ENCODE measurements at regions not wholly inside any gene's neighbourhood (a gene's known extent, or its start where the extent isn't known, plus 50 kb on each side); places are given as distances from the start of the nearest gene placed in this dataset.

- intact Hi-C loops (cut with micrococcal nuclease): no loop called here
- CTCF ChIA-PET: no interaction called here
- no peak overlapping the region for H3K27ac ChIP-seq (ENCODE audit: insufficient read depth, low read depth, low read length)
- H3K79me2 ChIP-seq (ENCODE audit: control insufficient read depth, insufficient read depth, low read length): no peaks in the 10 kb centered on the region
- FAIRE-seq (no peak), DNase-seq (ENCODE audit: low read depth, low spot score) (no peak)
- BruUV-seq (replicated peaks): no TSS peak
- no peaks in the 10 kb centered on the region for H3K27me3 ChIP-seq (ENCODE audit: control insufficient read depth in 2 of 2, insufficient read depth in 2 of 2, low read length in 2 of 2)
- H3K9ac ChIP-seq (replicated peaks; ENCODE audit: extremely low read depth, insufficient read depth, low read length): no peak overlapping the region
- no peak overlapping the region for H3K4me3 ChIP-seq (replicated peaks in 1 of 3; ENCODE audit: insufficient read depth in 1 of 3, low read depth in 1 of 3, low read length in 3 of 3)
- no peaks in the 10 kb centered on the region for H4K20me1 ChIP-seq (replicated peaks; ENCODE audit: control insufficient read depth, extremely low read depth, insufficient read depth, low read length)
- no peak overlapping the region for H2AFZ ChIP-seq (ENCODE audit: low read depth, low read length)
- no peaks in the 10 kb centered on the region for H3K9me1 ChIP-seq (replicated peaks; ENCODE audit: control insufficient read depth, extremely low read depth, insufficient read depth, low read length)
- no peaks in the 10 kb centered on the region for H3K36me3 ChIP-seq (ENCODE audit: control insufficient read depth in 2 of 2, extremely low read depth in 1 of 2, insufficient read depth in 2 of 2, low read length in 2 of 2)
- no peak for TF ChIP-seq CTCF (IDR thresholded peaks at IDR 0.05; ENCODE audit: extremely low read depth in 1 of 2, insufficient read depth in 1 of 2, low read depth in 1 of 2, low read length in 2 of 2)
- TF ChIP-seq GATA2 (IDR thresholded peaks at IDR 0.05; ENCODE audit: insufficient read depth, insufficient read length, low read depth, low read length): no peak
- no peak overlapping the region for H3K4me2 ChIP-seq (ENCODE audit: insufficient read depth, low read length)
- H3K9me3 ChIP-seq (replicated peaks; ENCODE audit: control insufficient read depth, insufficient read depth, low read length): no peaks in the 10 kb centered on the region
- POLR2A ChIA-PET: no interaction called here
- dilution Hi-C loops (cut with MboI; ENCODE audit: extremely low pct_ligation_motif_present, low sequenced_read_pairs): no loop called here
- H3K4me1 ChIP-seq (ENCODE audit: control insufficient read depth, extremely low read depth, insufficient read depth, low read length): no peaks in the 10 kb centered on the region
Observed at GRCh38 chrX:5774446-5774845, 454.2 kb downstream of the NLGN4X start.

GRCh38 chrX:5771441-5771840 is 457.2 kb downstream of the NLGN4X start:
- Histone ChIP-seq H2AFZ (ENCODE audit: low read depth, low read length) (no peak overlapping the region), H3K9me3 (replicated peaks; ENCODE audit: control insufficient read depth, insufficient read depth, low read length) (no peaks in the 10 kb centered on the region), H3K4me2 (ENCODE audit: insufficient read depth, low read length) (no peak overlapping the region), H3K4me3 (replicated peaks in 1 of 3; ENCODE audit: insufficient read depth in 1 of 3, low read depth in 1 of 3, low read length in 3 of 3) (no peak overlapping the region), H3K79me2 (ENCODE audit: control insufficient read depth, insufficient read depth, low read length) (no peaks in the 10 kb centered on the region), H3K36me3 (ENCODE audit: control insufficient read depth in 2 of 2, extremely low read depth in 1 of 2, insufficient read depth in 2 of 2, low read length in 2 of 2) (no peaks in the 10 kb centered on the region), H3K9ac (replicated peaks; ENCODE audit: extremely low read depth, insufficient read depth, low read length) (no peak overlapping the region), H4K20me1 (replicated peaks; ENCODE audit: control insufficient read depth, extremely low read depth, insufficient read depth, low read length) (no peaks in the 10 kb centered on the region), H3K4me1 (ENCODE audit: control insufficient read depth, extremely low read depth, insufficient read depth, low read length) (no peaks in the 10 kb centered on the region), H3K27ac (ENCODE audit: insufficient read depth, low read depth, low read length) (no peak overlapping the region), H3K9me1 (replicated peaks; ENCODE audit: control insufficient read depth, extremely low read depth, insufficient read depth, low read length) (no peaks in the 10 kb centered on the region), H3K27me3 (ENCODE audit: control insufficient read depth in 2 of 2, insufficient read depth in 2 of 2, low read length in 2 of 2) (no peaks in the 10 kb centered on the region)
- dilution Hi-C loops (cut with MboI; ENCODE audit: extremely low pct_ligation_motif_present, low sequenced_read_pairs): no loop called here
- DNase-seq (ENCODE audit: low read depth, low spot score): no peak
- BruUV-seq (replicated peaks): no TSS peak
- TF ChIP-seq EZH2 (IDR thresholded peaks at IDR 0.05; ENCODE audit: borderline replicate concordance, low read depth, low read length, severe bottlenecking): no peak
- TF ChIP-seq GATA2 (IDR thresholded peaks at IDR 0.05; ENCODE audit: insufficient read depth, insufficient read length, low read depth, low read length): no peak
- no peak for TF ChIP-seq POLR2A (IDR thresholded peaks at IDR 0.05; ENCODE audit: low read depth, low read length)
- no peak for TF ChIP-seq JUN (IDR thresholded peaks at IDR 0.05; ENCODE audit: borderline replicate concordance, insufficient read depth, insufficient read length, low read depth)
- TF ChIP-seq POLR2AphosphoS5 (IDR thresholded peaks at IDR 0.05; ENCODE audit: insufficient read depth, low read depth, low read length): no peak
- TF ChIP-seq CTCF (IDR thresholded peaks at IDR 0.05; ENCODE audit: extremely low read depth in 1 of 2, insufficient read depth in 1 of 2, low read depth in 1 of 2, low read length in 2 of 2): no peak
- TF ChIP-seq MYC (IDR thresholded peaks at IDR 0.05; ENCODE audit: low read depth, low read length): no peak
- TF ChIP-seq MAX (IDR thresholded peaks at IDR 0.05; ENCODE audit: insufficient read depth, insufficient read length): no peak
- no peak for TF ChIP-seq FOS (IDR thresholded peaks at IDR 0.05; ENCODE audit: borderline replicate concordance, insufficient read depth, low read length)
- intact Hi-C loops (cut with micrococcal nuclease): no loop called here
- no peak for FAIRE-seq
- POLR2A ChIA-PET: no interaction called here
- CTCF ChIA-PET: no interaction called here
